HG02884 (cell line): ENCODE measurements at regions not wholly inside any gene's neighbourhood (a gene's known extent, or its start where the extent isn't known, plus 50 kb on each side); places are given as distances from the start of the nearest gene placed in this dataset.

ENCODE experiments used
- ATAC-seq: cut with Tn5 transposase; IDR thresholded peaks from one replicate; pipeline ENCODE4 v1.9.1; 2021; ENCODE audit warnings: mild to moderate bottlenecking, moderate library complexity; ENCODE audit not compliant: unreplicated experiment

- ATAC-seq: no peak
Observed at GRCh38 chr20:24039196-24039595, 50.6 kb upstream of the GGTLC1 start.
